ENCODE measurements at regions not wholly inside any gene's neighbourhood (a gene's known extent, or its start where the extent isn't known, plus 50 kb on each side); places are given as distances from the start of the nearest gene placed in this dataset.

- POLR2A ChIA-PET: no interaction called here
- DNase-seq (ENCODE audit: low read depth, low spot score): no peak
- H3K27me3 ChIP-seq (ENCODE audit: control insufficient read depth, insufficient read depth, low read length): no peaks in the 10 kb centered on the region
- no peak overlapping the region for H3K4me3 ChIP-seq (ENCODE audit: low read depth, low read length)
- no peak overlapping the region for H3K27ac ChIP-seq (ENCODE audit: low read depth, low read length)
- no peak for TF ChIP-seq CTCF (IDR thresholded peaks at IDR 0.05; ENCODE audit: low read depth, low read length)
- CTCF ChIA-PET: no interaction called here
- peaks cover 7% of the 10 kb centered on the region for H3K9me3 ChIP-seq (ENCODE audit: control insufficient read depth, insufficient read depth, low read length)
These were observed 387.0 kb upstream of the CBLB start for GRCh38 chr3:106255870-106256248.

GRCh38 chr3:106256249-106256957 is 387.6 kb upstream of the CBLB start:
- Histone ChIP-seq H3K27ac (ENCODE audit: low read depth, low read length) (no peak overlapping the region), H3K27me3 (ENCODE audit: control insufficient read depth, insufficient read depth, low read length) (no peaks in the 10 kb centered on the region), H3K4me3 (ENCODE audit: low read depth, low read length) (no peak overlapping the region), H3K9me3 (ENCODE audit: control insufficient read depth, insufficient read depth, low read length) (peaks cover 2% of the 10 kb centered on the region)
- DNase-seq (ENCODE audit: low read depth, low spot score): no peak
- TF ChIP-seq CTCF (IDR thresholded peaks at IDR 0.05; ENCODE audit: low read depth, low read length): no peak
- POLR2A ChIA-PET: no interaction called here
- CTCF ChIA-PET: no interaction called here

- H3K9me3 ChIP-seq (ENCODE audit: control insufficient read depth, insufficient read depth, low read length): no peaks in the 10 kb centered on the region; the same call in 1 of the 2 replicates
- TF ChIP-seq CTCF (IDR thresholded peaks at IDR 0.05; ENCODE audit: low read depth, low read length): no peak
- no peak overlapping the region for H3K4me3 ChIP-seq (ENCODE audit: low read depth, low read length)
- ChIA-PET POLR2A (no interaction called here), CTCF (interaction anchor here (0.6 kb wide), 1 partner anchor 164 kb away, joined by 5 read pairs; no protein-coding TSS in a partner anchor)
- H3K27me3 ChIP-seq (ENCODE audit: control insufficient read depth, insufficient read depth, low read length): no peaks in the 10 kb centered on the region
- DNase-seq (ENCODE audit: low read depth, low spot score): no peak
- no peak overlapping the region for H3K27ac ChIP-seq (ENCODE audit: low read depth, low read length)
These were observed 388.4 kb upstream of the CBLB start for GRCh38 chr3:106257172-106257571.

GRCh38 chr3:106261396-106261795 is 392.6 kb upstream of the CBLB start:
- CTCF ChIA-PET: no interaction called here
- Histone ChIP-seq H3K4me3 (ENCODE audit: low read depth, low read length) (no peak overlapping the region), H3K27me3 (ENCODE audit: control insufficient read depth, insufficient read depth, low read length) (no peaks in the 10 kb centered on the region), H3K27ac (ENCODE audit: low read depth, low read length) (no peak overlapping the region), H3K9me3 (ENCODE audit: control insufficient read depth, insufficient read depth, low read length) (no peaks in the 10 kb centered on the region; the same call in 1 of the 2 replicates)
- no peak for DNase-seq (ENCODE audit: low read depth, low spot score)
- POLR2A ChIA-PET: no interaction called here
- TF ChIP-seq CTCF (IDR thresholded peaks at IDR 0.05; ENCODE audit: low read depth, low read length): no peak

- no peak for TF ChIP-seq CTCF (IDR thresholded peaks at IDR 0.05; ENCODE audit: low read depth, low read length)
- Histone ChIP-seq H3K4me3 (ENCODE audit: low read depth, low read length) (no peak overlapping the region), H3K9me3 (ENCODE audit: control insufficient read depth, insufficient read depth, low read length) (no peaks in the 10 kb centered on the region), H3K27me3 (ENCODE audit: control insufficient read depth, insufficient read depth, low read length) (no peaks in the 10 kb centered on the region), H3K27ac (ENCODE audit: low read depth, low read length) (no peak overlapping the region)
- ChIA-PET POLR2A (interaction anchor here (0.6 kb wide), 1 partner anchor 64 kb away, joined by 7 read pairs; no protein-coding TSS in a partner anchor), CTCF (no interaction called here)
- peak; percentile 58 for DNase-seq (ENCODE audit: low read depth, low spot score)
These were observed 393.3 kb upstream of the CBLB start for GRCh38 chr3:106261915-106262683.
